Neutrophil (primary cell): ENCODE measurements at regions not wholly inside any gene's neighbourhood (a gene's known extent, or its start where the extent isn't known, plus 50 kb on each side); places are given as distances from the start of the nearest gene placed in this dataset.

Experiments
- H3K27ac ChIP-seq: fragments of 200-600 bp; sonication (generic); 2 replicates; pipeline ENCODE4 v1.5.1; 2016; ENCODE audit warnings: mild to moderate bottlenecking, moderate library complexity
- H3K27me3 ChIP-seq: fragments of 200-600 bp; sonication (generic); 2 replicates; pipeline ENCODE4 v1.6.0; 2016; ENCODE audit warnings: mild to moderate bottlenecking
- H3K36me3 ChIP-seq: fragments of 200-600 bp; sonication (generic); 2 replicates; pipeline ENCODE4 v1.5.1; 2017
- H3K4me1 ChIP-seq, 2 experiments: fragments of 200-600 bp in 1 of 2; sonication (generic) in 1 of 2; 1 replicate in 1 of 2; 2 replicates in 1 of 2; pipeline versions ENCODE4 v1.5.1 to v1.6.1; 2013 to 2016; ENCODE audit warnings: low read depth in 1 of 2, low read length in 1 of 2, mild to moderate bottlenecking in 1 of 2, moderate library complexity in 1 of 2; ENCODE audit not compliant: control insufficient read depth in 1 of 2, insufficient read depth in 1 of 2
- H3K4me3 ChIP-seq, 2 experiments: fragments of 200-600 bp in 1 of 2; sonication (generic) in 1 of 2; 1 replicate in 1 of 2; 2 replicates in 1 of 2; pipeline ENCODE4 v1.5.1; 2013 to 2016; ENCODE audit warnings: low read depth in 1 of 2, low read length in 1 of 2, mild to moderate bottlenecking in 1 of 2, moderate library complexity in 1 of 2
- H3K9me3 ChIP-seq: fragments of 200-600 bp; sonication (generic); 2 replicates; pipeline ENCODE4 v1.5.1; 2016
- CTCF ChIP-seq: fragments of 200-600 bp; sonication (generic); IDR thresholded peaks from 2 replicates; pipeline ENCODE4 v1.5.1; 2016; ENCODE audit warnings: antibody characterized with exemption

DNA sequence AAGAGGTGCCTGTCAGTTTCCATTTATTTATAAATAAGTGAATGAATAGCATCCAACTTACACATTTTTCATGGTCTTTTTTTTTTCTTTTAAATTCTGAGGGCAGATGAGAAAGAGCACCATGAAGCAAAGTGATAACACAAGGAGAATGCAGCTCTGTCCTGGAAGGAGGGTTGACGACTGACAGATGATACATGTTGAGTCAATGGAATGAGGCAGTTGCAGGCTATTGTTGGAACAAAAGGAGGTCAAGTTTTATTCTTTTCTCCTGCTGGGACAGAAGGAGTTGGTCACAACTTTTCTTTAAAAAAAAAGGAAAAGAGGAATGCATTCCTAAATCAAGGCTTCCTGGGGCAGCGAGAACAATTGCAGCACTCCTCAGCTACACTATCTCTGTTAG, 119.9 kb upstream of the PLEKHG7 start:
- H3K9me3 ChIP-seq: no peaks in the 10 kb centered on the region
- H3K36me3 ChIP-seq: no peaks in the 10 kb centered on the region
- no peaks in the 10 kb centered on the region for H3K4me1 ChIP-seq
- no peaks in the 10 kb centered on the region for H3K27me3 ChIP-seq
- no peak overlapping the region for H3K27ac ChIP-seq
- no peak overlapping the region for H3K4me3 ChIP-seq
- no peak for TF ChIP-seq CTCF

DNA sequence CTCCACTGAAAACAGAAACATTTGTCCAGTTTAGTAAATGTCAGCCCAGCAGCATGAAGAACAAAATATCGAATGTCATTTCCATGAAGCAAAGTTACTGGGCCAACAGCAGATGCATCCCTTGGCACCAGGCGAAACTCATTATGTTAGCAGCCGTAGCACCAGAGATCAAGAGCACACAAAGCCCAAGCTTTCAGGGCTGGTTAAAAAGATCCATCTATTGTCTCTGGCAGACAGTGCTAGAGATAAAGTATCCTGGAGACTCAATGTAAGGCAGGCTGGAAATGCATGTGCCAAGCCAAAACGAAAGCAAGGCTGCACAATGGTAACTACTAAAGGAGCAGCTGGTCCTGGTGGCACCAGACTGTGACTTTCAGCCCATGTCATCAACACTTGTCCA, 120.3 kb upstream of the PLEKHG7 start:
- H3K27ac ChIP-seq: no peak overlapping the region
- no peaks in the 10 kb centered on the region for H3K27me3 ChIP-seq
- no peaks in the 10 kb centered on the region for H3K4me1 ChIP-seq
- H3K9me3 ChIP-seq: no peaks in the 10 kb centered on the region
- H3K4me3 ChIP-seq: no peak overlapping the region
- no peak for TF ChIP-seq CTCF
- no peaks in the 10 kb centered on the region for H3K36me3 ChIP-seq

- Histone ChIP-seq H3K36me3 (no peaks in the 10 kb centered on the region), H3K27me3 (no peaks in the 10 kb centered on the region), H3K27ac (no peak overlapping the region), H3K4me3 (no peak overlapping the region), H3K9me3 (no peaks in the 10 kb centered on the region), H3K4me1 (no peaks in the 10 kb centered on the region)
- TF ChIP-seq CTCF: no peak
These were observed 121.2 kb upstream of the PLEKHG7 start for GRCh38 chr12:92581604-92582003.

DNA sequence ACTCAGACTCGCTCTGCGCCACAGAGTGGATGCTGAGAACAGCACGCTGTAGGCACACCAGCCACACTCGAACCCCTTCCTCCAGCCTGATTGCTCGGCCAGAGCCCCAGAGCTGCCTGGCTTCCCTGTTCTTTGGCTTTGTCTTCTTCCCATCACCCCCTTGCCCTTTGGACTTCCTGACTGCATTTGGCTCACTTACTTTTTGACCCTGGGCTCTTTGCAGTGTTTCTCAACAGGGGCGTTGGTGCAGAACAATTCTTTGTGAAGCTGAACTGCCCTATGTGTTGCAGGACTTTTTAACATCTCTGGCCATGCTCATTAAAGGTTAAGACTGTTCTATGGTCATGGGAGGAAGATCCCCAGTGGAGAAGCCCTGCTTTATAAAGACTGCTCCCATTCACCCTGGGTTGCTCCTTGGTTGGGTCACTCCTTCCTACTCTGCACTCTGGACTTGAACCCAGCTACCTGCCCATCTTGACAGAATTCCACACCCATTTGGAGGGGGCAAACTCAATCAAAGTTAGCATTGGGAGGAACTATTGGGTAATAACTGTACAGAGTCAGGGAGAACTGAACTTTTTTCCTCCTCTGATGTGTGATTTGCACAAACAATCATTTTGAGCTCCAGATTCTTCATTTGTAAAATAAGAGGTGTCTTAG, 127.7 kb upstream of the PLEKHG7 start:
- H3K4me1 ChIP-seq: no peaks in the 10 kb centered on the region
- no peaks in the 10 kb centered on the region for H3K36me3 ChIP-seq
- H3K27me3 ChIP-seq: no peaks in the 10 kb centered on the region
- no peak overlapping the region for H3K27ac ChIP-seq
- no peak overlapping the region for H3K4me3 ChIP-seq
- no peaks in the 10 kb centered on the region for H3K9me3 ChIP-seq
- no peak for TF ChIP-seq CTCF

DNA sequence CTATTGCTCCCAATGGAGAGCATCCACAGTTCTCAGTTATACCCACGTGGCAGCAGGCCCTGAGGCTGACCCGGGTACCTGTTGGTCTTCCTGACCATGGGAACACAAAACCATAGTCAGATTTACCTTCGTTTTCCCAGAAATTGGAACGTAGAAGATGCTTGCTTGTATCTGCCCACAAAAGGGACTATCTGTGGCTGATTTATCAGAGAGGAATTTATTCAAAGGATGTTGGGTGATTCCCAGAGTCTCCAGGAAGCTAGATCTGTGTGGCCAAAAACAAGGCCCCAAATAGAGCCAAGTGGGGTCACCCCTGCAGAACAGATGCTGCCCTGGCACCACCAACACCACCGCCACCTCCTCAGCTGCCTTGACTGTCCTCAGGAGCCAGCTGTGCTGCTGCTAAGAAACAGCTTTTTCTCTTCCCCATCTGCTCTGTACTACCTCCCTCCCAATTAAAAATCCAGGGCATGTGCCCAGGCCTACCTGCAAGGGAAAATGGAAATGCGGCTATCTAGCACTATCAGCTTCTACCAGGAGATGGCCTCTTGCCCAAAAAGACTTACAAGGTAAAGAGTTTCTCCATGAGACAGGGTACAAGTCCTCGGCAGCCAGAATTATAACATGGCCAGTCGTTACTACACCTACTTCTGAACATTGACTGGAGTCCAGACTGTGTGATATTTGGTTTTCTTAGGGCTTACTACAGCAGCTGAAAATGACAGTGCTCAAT, 128.6 kb upstream of the PLEKHG7 start:
- no peaks in the 10 kb centered on the region for H3K36me3 ChIP-seq
- H3K27ac ChIP-seq: no peak overlapping the region
- H3K4me1 ChIP-seq: no peaks in the 10 kb centered on the region
- no peaks in the 10 kb centered on the region for H3K9me3 ChIP-seq
- no peaks in the 10 kb centered on the region for H3K27me3 ChIP-seq
- no peak for TF ChIP-seq CTCF
- no peak overlapping the region for H3K4me3 ChIP-seq
